Skeletal muscle tissue (tissue), 3 donors: ENCODE measurements at regions not wholly inside any gene's neighbourhood (a gene's known extent, or its start where the extent isn't known, plus 50 kb on each side); places are given as distances from the start of the nearest gene placed in this dataset.
"Not testable (repeated sequence)": the region's sequence is repeated elsewhere in the genome, so short reads cannot be mapped to it uniquely, and the experiment has no call there.

Experiments
- H3K27ac ChIP-seq: one replicate; pipeline ENCODE4 v1.7.0; 2013; ENCODE audit warnings: mild to moderate bottlenecking, low read depth, low read length, inconsistent platforms
- H3K27me3 ChIP-seq, 3 donors: one replicate each; pipeline ENCODE4 v1.7.0; 2013; ENCODE audit warnings: low read length in 3 of 3; ENCODE audit not compliant: control insufficient read depth in 3 of 3, insufficient read depth in 3 of 3
- H3K36me3 ChIP-seq, 3 donors: one replicate each; pipeline ENCODE4 v1.7.0; 2013; ENCODE audit warnings: low read length in 3 of 3; ENCODE audit not compliant: control insufficient read depth in 3 of 3, insufficient read depth in 3 of 3
- H3K4me1 ChIP-seq, 3 donors: one replicate each; pipeline ENCODE4 v1.7.0; 2013; ENCODE audit warnings: low read length in 3 of 3, mild to moderate bottlenecking in 3 of 3; ENCODE audit not compliant: control insufficient read depth in 3 of 3, insufficient read depth in 3 of 3
- H3K4me3 ChIP-seq, 3 donors: one replicate each; pipeline ENCODE4 v1.7.0; 2013; ENCODE audit warnings: low read length in 3 of 3
- H3K9ac ChIP-seq, 3 donors: one replicate each; pipeline ENCODE4 v1.7.0; 2013; ENCODE audit warnings: low read length in 3 of 3, mild to moderate bottlenecking in 3 of 3, moderate library complexity in 2 of 3, low read depth in 1 of 3
- H3K9me3 ChIP-seq, 3 donors: one replicate each; pipeline ENCODE4 v1.7.0; 2013; ENCODE audit warnings: low read length in 3 of 3; ENCODE audit not compliant: control insufficient read depth in 3 of 3
- donor health status: Osteomylitis.

DNA sequence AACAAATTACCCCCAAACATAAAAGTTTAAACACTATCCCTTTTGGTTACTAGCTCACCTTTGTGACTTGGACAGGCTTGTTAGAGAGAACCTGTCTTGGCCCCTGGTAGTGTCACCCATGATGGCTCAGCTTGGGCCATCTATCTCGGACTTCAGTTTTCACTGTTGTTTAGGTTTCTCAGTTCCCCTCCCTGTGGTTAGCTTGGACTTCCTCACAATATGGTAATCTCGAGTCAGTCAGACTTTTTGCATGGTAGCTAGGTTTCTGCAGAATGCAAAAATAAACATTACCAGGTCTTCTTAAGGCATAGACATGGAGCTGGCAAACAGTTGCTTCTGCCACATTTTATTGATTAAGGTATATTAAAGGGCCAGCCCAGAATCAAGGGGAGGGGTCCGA is 324.3 kb upstream of the RORB start:
- Histone ChIP-seq H3K36me3 (no peaks in the 10 kb centered on the region), H3K9ac (no peak overlapping the region), H3K9me3 (no peaks in the 10 kb centered on the region), H3K4me3 (no peak overlapping the region), H3K27ac (no peak overlapping the region), H3K27me3 (no peaks in the 10 kb centered on the region), H3K4me1 (no peaks in the 10 kb centered on the region)

DNA sequence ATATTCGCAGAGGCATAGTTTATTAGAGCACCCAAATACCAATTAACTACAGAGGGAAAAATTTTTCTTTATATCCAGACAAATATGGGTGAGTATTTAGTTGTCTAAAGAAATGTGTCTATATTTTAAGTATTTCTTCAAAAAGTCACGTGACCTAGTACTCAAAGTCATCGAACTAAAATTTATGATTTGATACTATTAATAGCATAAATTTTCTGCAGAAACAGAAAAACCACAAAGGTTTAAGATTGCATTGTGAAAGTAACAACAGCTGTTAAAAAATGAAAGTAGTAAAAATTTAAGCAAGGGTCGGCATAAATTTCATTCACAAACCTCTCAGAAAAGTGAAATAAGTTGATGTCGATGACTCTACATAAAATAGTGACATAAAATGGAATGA is 323.9 kb upstream of the RORB start:
- Histone ChIP-seq H3K9ac (no peak overlapping the region), H3K36me3 (no peaks in the 10 kb centered on the region), H3K27me3 (no peaks in the 10 kb centered on the region), H3K4me3 (no peak overlapping the region), H3K27ac (no peak overlapping the region), H3K4me1 (no peaks in the 10 kb centered on the region), H3K9me3 (no peaks in the 10 kb centered on the region)

DNA sequence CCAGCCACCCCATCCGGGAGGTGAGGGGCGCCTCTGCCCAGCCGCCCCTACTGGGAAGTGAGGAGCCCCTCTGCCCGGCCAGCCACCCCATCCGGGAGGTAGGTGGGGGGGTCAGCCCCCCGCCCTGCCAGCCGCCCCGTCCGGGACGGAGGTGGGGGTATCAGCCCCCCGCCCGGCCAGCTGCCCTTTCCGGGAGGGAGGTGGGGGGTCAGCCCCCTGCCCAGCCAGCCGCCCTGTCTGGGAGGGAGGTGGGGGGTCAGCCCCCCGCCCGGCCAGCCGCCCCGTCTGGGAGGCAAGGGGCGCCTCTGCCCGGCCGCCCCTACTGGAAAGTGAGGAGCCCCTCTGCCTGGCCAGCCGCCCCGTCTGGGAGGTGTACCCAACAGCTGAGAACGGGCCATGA is 299.4 kb upstream of the RORB start:
- not testable (repeated sequence) for H3K27me3 ChIP-seq, H3K4me1 ChIP-seq, H3K27ac ChIP-seq, H3K4me3 ChIP-seq, H3K36me3 ChIP-seq, H3K9ac ChIP-seq, H3K9me3 ChIP-seq

GRCh38 chr9:74205056-74205455 is 292.1 kb upstream of the RORB start:
- no peaks in the 10 kb centered on the region for H3K9me3 ChIP-seq
- H3K4me1 ChIP-seq = no peaks in the 10 kb centered on the region
- H3K9ac ChIP-seq = no peak overlapping the region
- no peak overlapping the region for H3K27ac ChIP-seq
- no peaks in the 10 kb centered on the region for H3K27me3 ChIP-seq
- no peaks in the 10 kb centered on the region for H3K36me3 ChIP-seq
- no peak overlapping the region for H3K4me3 ChIP-seq

DNA sequence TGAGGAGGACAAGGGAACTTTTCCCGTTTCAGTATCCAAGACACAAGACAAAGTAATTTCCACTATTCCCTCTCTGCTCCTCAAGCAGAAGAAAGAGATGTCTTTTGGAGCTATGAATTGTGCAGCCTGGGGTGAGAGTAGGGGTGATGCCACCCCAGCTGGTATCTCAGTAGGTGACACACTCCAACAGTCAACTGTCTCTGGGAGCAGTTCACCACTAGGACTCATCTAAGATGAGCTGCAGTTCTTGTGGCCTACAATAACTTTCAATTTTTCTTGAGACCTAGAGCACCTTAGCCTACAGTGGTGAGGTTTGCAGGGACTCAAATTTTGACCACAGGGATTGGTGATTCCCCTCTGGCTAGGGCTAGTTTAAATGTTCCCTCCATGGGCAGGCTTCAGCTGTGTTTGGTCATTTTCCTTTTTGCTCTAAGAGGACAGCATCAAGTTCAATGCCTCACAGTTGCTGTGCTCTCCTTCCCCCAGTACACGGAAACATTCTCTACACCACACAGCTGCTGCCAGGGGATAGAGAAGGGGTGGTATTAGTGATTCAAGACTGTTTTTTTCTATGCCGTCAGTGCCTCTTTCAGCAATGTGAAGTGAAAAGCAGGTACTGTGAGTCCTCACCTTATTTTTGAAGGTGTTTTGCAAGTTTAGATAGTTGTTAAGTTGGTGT is 278.6 kb upstream of the RORB start:
- no peaks in the 10 kb centered on the region for H3K4me1 ChIP-seq
- no peak overlapping the region for H3K4me3 ChIP-seq
- H3K36me3 ChIP-seq = no peaks in the 10 kb centered on the region
- H3K9ac ChIP-seq = no peak overlapping the region
- no peak overlapping the region for H3K27ac ChIP-seq
- H3K9me3 ChIP-seq = peaks cover 0 to 3% (median 0%) of the 10 kb centered on the region in 3 donors
- H3K27me3 ChIP-seq = no peaks in the 10 kb centered on the region

DNA sequence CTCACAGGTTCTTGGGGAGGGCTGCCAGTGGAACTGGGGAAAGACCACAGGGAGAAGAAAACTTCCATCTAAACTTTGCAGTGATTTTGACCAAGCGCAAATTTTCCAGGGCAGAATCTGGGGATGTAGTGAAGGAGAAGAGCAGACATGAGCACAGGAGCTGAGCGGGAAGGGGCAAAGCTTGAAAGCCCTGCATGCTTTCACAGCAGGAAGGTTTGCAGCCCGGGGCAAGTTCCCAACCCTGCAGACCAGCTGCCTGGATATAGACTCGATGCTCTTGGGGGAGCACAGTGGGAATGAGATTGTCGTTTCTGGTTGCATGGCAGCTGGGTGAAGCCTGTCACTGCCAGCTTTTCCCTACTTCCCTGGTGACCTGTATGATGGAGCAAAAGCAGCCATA is 276.8 kb upstream of the RORB start:
- H3K9me3 ChIP-seq = peaks cover 0 to 3% (median 0%) of the 10 kb centered on the region in 3 donors
- no peak overlapping the region for H3K9ac ChIP-seq
- H3K27me3 ChIP-seq = no peaks in the 10 kb centered on the region
- H3K36me3 ChIP-seq = no peaks in the 10 kb centered on the region
- H3K4me1 ChIP-seq = no peaks in the 10 kb centered on the region
- no peak overlapping the region for H3K27ac ChIP-seq
- H3K4me3 ChIP-seq = no peak overlapping the region

- Histone ChIP-seq H3K9ac (no peak overlapping the region), H3K36me3 (no peaks in the 10 kb centered on the region), H3K27ac (no peak overlapping the region), H3K4me3 (no peak overlapping the region), H3K9me3 (peaks cover 0 to 4% (median 0%) of the 10 kb centered on the region in 3 donors), H3K27me3 (no peaks in the 10 kb centered on the region), H3K4me1 (no peaks in the 10 kb centered on the region)
Observed at GRCh38 chr9:74236857-74237256, 260.3 kb upstream of the RORB start.

- no peaks in the 10 kb centered on the region for H3K36me3 ChIP-seq
- H3K4me3 ChIP-seq = no peak overlapping the region
- H3K27me3 ChIP-seq = no peaks in the 10 kb centered on the region
- no peaks in the 10 kb centered on the region for H3K4me1 ChIP-seq
- H3K27ac ChIP-seq = no peak overlapping the region
- H3K9ac ChIP-seq = no peak overlapping the region
- H3K9me3 ChIP-seq = no peaks in the 10 kb centered on the region
Observed at GRCh38 chr9:74245866-74246497, 251.2 kb upstream of the RORB start.

DNA sequence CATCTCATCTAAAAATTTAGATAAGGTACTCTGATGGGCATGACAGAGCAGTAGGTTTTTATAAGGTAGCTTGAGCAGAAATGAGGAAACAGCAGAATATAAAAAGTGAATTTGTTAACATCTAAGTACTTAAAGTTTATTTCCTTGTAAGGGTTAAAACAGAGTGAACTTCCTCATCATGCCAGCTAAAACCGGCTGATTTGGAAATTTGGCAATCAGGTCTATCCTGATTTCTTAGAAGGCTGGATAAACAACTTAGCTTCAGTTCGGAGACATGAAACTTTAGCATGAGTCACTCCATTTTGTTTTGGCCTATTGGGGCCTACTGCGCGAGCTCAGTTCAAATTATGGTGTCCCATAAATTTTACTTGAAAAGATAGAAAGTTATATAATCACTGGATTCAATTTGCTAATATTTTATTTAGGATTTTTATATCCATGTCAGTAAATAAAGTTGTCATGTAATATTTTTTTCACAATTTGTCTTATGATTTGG is 241.6 kb upstream of the RORB start:
- H3K9me3 ChIP-seq = no peaks in the 10 kb centered on the region
- no peaks in the 10 kb centered on the region for H3K27me3 ChIP-seq
- no peak overlapping the region for H3K4me3 ChIP-seq
- no peaks in the 10 kb centered on the region for H3K36me3 ChIP-seq
- no peak overlapping the region for H3K27ac ChIP-seq
- H3K9ac ChIP-seq = no peak overlapping the region
- H3K4me1 ChIP-seq = no peaks in the 10 kb centered on the region

- Histone ChIP-seq H3K27me3 (no peaks in the 10 kb centered on the region), H3K9me3 (no peaks in the 10 kb centered on the region), H3K36me3 (no peaks in the 10 kb centered on the region), H3K4me3 (no peak overlapping the region), H3K9ac (no peak overlapping the region), H3K27ac (no peak overlapping the region), H3K4me1 (no peaks in the 10 kb centered on the region)
Observed at GRCh38 chr9:74275872-74276508, 221.1 kb upstream of the RORB start.
